Hepatocyte (in vitro differentiated cells): ENCODE measurements at regions not wholly inside any gene's neighbourhood (a gene's known extent, or its start where the extent isn't known, plus 50 kb on each side); places are given as distances from the start of the nearest gene placed in this dataset.

ENCODE experiments used
- DNase-seq: peaks from one replicate; pipeline ENCODE4 v3.0.0-alpha.2; 2016; ENCODE audit warnings: low spot score
- H2AFZ ChIP-seq: fragments of 200-600 bp; sonication (generic); 2 replicates; pipeline ENCODE4 v1.6.0; 2016; ENCODE audit warnings: antibody characterized with exemption, mild to moderate bottlenecking
- H3K27ac ChIP-seq: fragments of 200-600 bp; sonication (generic); 2 replicates; pipeline ENCODE4 v1.5.1; 2016; ENCODE audit warnings: mild to moderate bottlenecking
- H3K27me3 ChIP-seq: fragments of 200-600 bp; sonication (generic); 2 replicates; pipeline ENCODE4 v1.6.1; 2016
- H3K36me3 ChIP-seq: fragments of 200-600 bp; sonication (generic); replicated peaks from 2 replicates; pipeline ENCODE4 v1.5.1; 2016; ENCODE audit warnings: low read depth; ENCODE audit not compliant: insufficient read depth
- H3K4me1 ChIP-seq: fragments of 200-600 bp; sonication (generic); 2 replicates; pipeline ENCODE4 v1.5.1; 2016; ENCODE audit warnings: mild to moderate bottlenecking, moderate library complexity; ENCODE audit not compliant: insufficient read depth
- H3K4me2 ChIP-seq: fragments of 200-600 bp; sonication (generic); 2 replicates; pipeline ENCODE4 v1.6.0; 2016
- H3K4me3 ChIP-seq: fragments of 200-600 bp; sonication (generic); 2 replicates; pipeline ENCODE4 v1.5.1; 2016; ENCODE audit warnings: mild to moderate bottlenecking
- H3K79me2 ChIP-seq: fragments of 200-600 bp; sonication (generic); 2 replicates; pipeline ENCODE4 v1.6.0; 2017; ENCODE audit warnings: mild to moderate bottlenecking
- H3K9me2 ChIP-seq: fragments of 200-600 bp; sonication (generic); replicated peaks from 2 replicates; pipeline ENCODE4 v1.6.0; 2017; ENCODE audit warnings: mild to moderate bottlenecking; ENCODE audit not compliant: insufficient read depth
- H3K9me3 ChIP-seq: fragments of 200-600 bp; sonication (generic); 2 replicates; pipeline ENCODE4 v1.5.1; 2016; ENCODE audit warnings: low read depth, mild to moderate bottlenecking
- H4K20me1 ChIP-seq: fragments of 200-600 bp; sonication (generic); 2 replicates; pipeline ENCODE4 v1.6.0; 2016; ENCODE audit warnings: mild to moderate bottlenecking; ENCODE audit not compliant: insufficient read depth, poor library complexity, severe bottlenecking
- EZH2 ChIP-seq: fragments of 200-600 bp; sonication (generic); IDR thresholded peaks from 2 replicates; pipeline ENCODE4 v1.6.1; 2016; ENCODE audit warnings: antibody characterized with exemption, mild to moderate bottlenecking, borderline replicate concordance
- EZH2phosphoT487 ChIP-seq: fragments of 200-600 bp; sonication (generic); IDR thresholded peaks from one replicate; pipeline ENCODE4 v1.6.1; 2018; ENCODE audit warnings: antibody characterized with exemption, mild to moderate bottlenecking, low read depth, moderate library complexity; ENCODE audit not compliant: unreplicated experiment, severe bottlenecking
- WGBS: methylation state at CpG from one replicate; pipeline ENCODE4 v1.1.6; 2016; ENCODE audit warnings: low lambda C conversion rate; ENCODE audit errors: missing lambda C conversion rate; 5-methylcytosine and 5-hydroxymethylcytosine counted together
- TF ChIP-seq, protein P1 (sequence below): fragments of 200-600 bp; sonication (generic); IDR thresholded peaks from 2 replicates; pipeline ENCODE4 v1.5.1; 2016; ENCODE audit warnings: antibody characterized with exemption, mild to moderate bottlenecking; ENCODE audit not compliant: poor library complexity

DNA sequence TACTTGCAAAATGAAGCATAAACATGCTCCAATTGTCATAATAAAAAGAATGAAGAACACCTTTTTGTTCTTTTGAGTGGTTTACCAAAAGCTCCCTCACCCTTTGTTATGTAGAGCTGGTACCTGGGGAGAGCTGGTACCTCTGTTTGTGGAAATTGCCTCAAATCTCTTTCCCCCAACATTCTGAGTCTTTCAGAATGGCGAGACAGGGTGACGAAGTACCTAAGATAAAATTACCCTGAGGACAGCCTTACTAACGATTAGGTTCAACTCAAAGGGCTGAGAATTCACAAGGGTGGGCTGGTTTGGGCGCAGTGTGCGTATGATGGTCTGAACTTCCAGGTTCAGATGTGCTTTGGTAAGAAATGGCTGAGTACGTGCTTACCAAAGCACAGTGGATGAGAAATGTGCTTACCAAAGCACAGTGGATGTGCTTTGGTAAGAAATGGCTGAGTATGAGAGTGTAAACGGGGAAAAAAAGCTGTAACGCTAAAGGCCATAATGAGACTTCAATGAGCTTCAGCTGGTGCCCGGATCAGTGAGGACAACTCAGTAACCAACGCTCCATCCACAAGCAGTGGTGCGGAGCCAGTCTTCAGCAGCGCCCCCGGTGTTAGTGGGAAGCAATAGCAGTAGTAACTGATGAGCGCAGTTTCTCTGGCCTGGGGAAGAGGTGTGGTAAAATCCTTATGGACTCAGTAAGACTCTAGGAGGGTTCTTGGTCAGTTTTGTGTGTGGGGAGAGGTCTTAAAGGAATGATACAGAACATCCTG, 72.3 kb upstream of the LRIG1 start:
- Histone ChIP-seq H3K79me2 (no peaks in the 10 kb centered on the region), H3K4me1 (no peaks in the 10 kb centered on the region), H3K36me3 (no peaks in the 10 kb centered on the region), H4K20me1 (no peaks in the 10 kb centered on the region), H3K9me3 (no peaks in the 10 kb centered on the region), H3K27ac (no peak overlapping the region), H3K4me3 (no peak overlapping the region), H3K27me3 (no peaks in the 10 kb centered on the region), H2AFZ (no peak overlapping the region), H3K4me2 (no peak overlapping the region), H3K9me2 (no peaks in the 10 kb centered on the region)
- TF ChIP-seq, protein P1, sequence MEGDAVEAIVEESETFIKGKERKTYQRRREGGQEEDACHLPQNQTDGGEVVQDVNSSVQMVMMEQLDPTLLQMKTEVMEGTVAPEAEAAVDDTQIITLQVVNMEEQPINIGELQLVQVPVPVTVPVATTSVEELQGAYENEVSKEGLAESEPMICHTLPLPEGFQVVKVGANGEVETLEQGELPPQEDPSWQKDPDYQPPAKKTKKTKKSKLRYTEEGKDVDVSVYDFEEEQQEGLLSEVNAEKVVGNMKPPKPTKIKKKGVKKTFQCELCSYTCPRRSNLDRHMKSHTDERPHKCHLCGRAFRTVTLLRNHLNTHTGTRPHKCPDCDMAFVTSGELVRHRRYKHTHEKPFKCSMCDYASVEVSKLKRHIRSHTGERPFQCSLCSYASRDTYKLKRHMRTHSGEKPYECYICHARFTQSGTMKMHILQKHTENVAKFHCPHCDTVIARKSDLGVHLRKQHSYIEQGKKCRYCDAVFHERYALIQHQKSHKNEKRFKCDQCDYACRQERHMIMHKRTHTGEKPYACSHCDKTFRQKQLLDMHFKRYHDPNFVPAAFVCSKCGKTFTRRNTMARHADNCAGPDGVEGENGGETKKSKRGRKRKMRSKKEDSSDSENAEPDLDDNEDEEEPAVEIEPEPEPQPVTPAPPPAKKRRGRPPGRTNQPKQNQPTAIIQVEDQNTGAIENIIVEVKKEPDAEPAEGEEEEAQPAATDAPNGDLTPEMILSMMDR: peak; percentile 38
- TF ChIP-seq EZH2 (no peak), EZH2phosphoT487 (no peak)
- DNase-seq: peak; percentile 46
- 45% methylated on average over 14 of the region's 14 CpGs for WGBS

- no peaks in the 10 kb centered on the region for H3K27me3 ChIP-seq
- no peaks in the 10 kb centered on the region for H3K36me3 ChIP-seq
- no peaks in the 10 kb centered on the region for H3K79me2 ChIP-seq
- H3K4me1 ChIP-seq: no peaks in the 10 kb centered on the region
- no peak overlapping the region for H3K4me2 ChIP-seq
- H2AFZ ChIP-seq: no peak overlapping the region
- TF ChIP-seq, protein P1: no peak
- TF ChIP-seq EZH2phosphoT487 (no peak), EZH2 (no peak)
- H3K9me2 ChIP-seq: no peaks in the 10 kb centered on the region
- H3K4me3 ChIP-seq: no peak overlapping the region
- H3K9me3 ChIP-seq: no peaks in the 10 kb centered on the region
- WGBS: 73% methylated on average over 2 of the region's 2 CpGs
- no peaks in the 10 kb centered on the region for H4K20me1 ChIP-seq
- H3K27ac ChIP-seq: no peak overlapping the region
- DNase-seq: no peak
These were observed 73.3 kb upstream of the LRIG1 start for GRCh38 chr3:66574091-66574490.

DNA sequence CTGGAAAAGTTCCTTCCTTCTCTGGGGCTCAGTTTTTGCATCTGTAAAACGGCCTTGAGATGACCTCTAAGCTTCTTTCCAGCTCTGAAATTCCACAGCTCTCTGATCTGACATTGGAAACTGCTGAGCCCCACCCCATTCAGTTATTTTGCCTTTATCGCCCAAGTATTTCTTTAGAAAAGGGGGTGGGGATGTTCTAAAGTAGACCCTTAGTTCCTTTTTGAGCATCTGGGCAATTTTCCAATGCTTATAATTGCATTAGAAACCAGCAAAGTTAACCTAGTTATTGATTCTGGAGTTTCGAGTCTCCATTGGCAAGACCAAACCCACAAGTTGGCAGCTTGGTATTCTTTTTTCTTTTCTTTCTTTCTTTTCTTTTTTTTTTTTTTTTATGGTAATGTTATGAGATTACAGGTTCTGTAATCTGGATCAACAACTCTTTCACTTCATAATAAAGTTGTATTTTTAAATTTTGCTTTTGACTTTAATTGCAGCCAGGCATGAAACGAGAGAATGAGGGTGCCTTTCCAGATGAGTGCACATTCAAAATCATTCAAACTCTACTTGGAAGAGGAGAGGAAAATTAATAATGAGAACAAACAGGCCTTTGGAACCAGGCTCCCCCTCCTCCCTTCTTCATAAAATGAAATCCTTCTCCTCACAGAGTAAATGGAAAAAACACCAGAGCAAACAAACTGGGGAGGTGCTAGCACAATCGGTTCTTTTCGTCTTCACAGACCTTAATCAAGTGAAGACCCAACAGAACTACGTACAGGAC, 76.8 kb upstream of the LRIG1 start:
- H3K9me3 ChIP-seq: no peaks in the 10 kb centered on the region
- no peak overlapping the region for H2AFZ ChIP-seq
- no peak for TF ChIP-seq EZH2phosphoT487
- TF ChIP-seq, protein P1: no peak
- no peak for TF ChIP-seq EZH2
- H3K4me3 ChIP-seq: no peak overlapping the region
- no peaks in the 10 kb centered on the region for H3K79me2 ChIP-seq
- WGBS: 81% methylated on average over 7 of the region's 7 CpGs
- no peaks in the 10 kb centered on the region for H3K9me2 ChIP-seq
- no peak for DNase-seq
- no peaks in the 10 kb centered on the region for H3K27me3 ChIP-seq
- no peaks in the 10 kb centered on the region for H3K36me3 ChIP-seq
- no peaks in the 10 kb centered on the region for H4K20me1 ChIP-seq
- no peak overlapping the region for H3K4me2 ChIP-seq
- H3K4me1 ChIP-seq: no peaks in the 10 kb centered on the region
- no peak overlapping the region for H3K27ac ChIP-seq
